Liver (tissue), 8 donors: ENCODE measurements at regions not wholly inside any gene's neighbourhood (a gene's known extent, or its start where the extent isn't known, plus 50 kb on each side); places are given as distances from the start of the nearest gene placed in this dataset.
A peak's percentile ranks its signal among the peaks of the same experiment; 100 is the strongest.

Experiments
- DNase-seq: peaks from one replicate; pipeline ENCODE4 v3.0.0-alpha.2; 2017; ENCODE audit warnings: low spot score
- H3K27ac ChIP-seq, 2 donors: one replicate each; pipeline ENCODE4 v1.7.0; 2013; ENCODE audit warnings: inconsistent platforms in 2 of 2, low read length in 2 of 2, control low read depth in 1 of 2, low read depth in 1 of 2, mild to moderate bottlenecking in 1 of 2
- H3K27me3 ChIP-seq, 4 donors: one replicate each; pipeline versions ENCODE4 v1.6.1 to v1.7.0; 2013; ENCODE audit warnings: low read length in 3 of 4, inconsistent platforms in 1 of 4, mild to moderate bottlenecking in 1 of 4, moderate library complexity in 1 of 4; ENCODE audit not compliant: control insufficient read depth in 4 of 4, insufficient read depth in 4 of 4
- H3K36me3 ChIP-seq, 4 donors: one replicate each; pipeline versions ENCODE4 v1.6.1 to v1.7.0; 2013; ENCODE audit warnings: low read length in 3 of 4, mild to moderate bottlenecking in 3 of 4, low read depth in 1 of 4, moderate library complexity in 1 of 4; ENCODE audit not compliant: control insufficient read depth in 4 of 4, insufficient read depth in 3 of 4
- H3K4me1 ChIP-seq, 4 donors: one replicate each; pipeline versions ENCODE4 v1.6.1 to v1.7.0; 2013; ENCODE audit warnings: low read length in 3 of 4, mild to moderate bottlenecking in 3 of 4, moderate library complexity in 1 of 4; ENCODE audit not compliant: control insufficient read depth in 4 of 4, insufficient read depth in 4 of 4
- H3K4me3 ChIP-seq, 3 donors: one replicate each; pipeline versions ENCODE4 v1.6.1 to v1.7.0; 2013; ENCODE audit warnings: low read length in 3 of 3, control low read depth in 1 of 3, low read depth in 1 of 3, mild to moderate bottlenecking in 1 of 3
- H3K9ac ChIP-seq, 2 donors: one replicate each; pipeline ENCODE4 v1.7.0; 2013; ENCODE audit warnings: low read length in 2 of 2, mild to moderate bottlenecking in 2 of 2, moderate library complexity in 2 of 2, control low read depth in 1 of 2, low read depth in 1 of 2
- H3K9me3 ChIP-seq, 4 donors: one replicate each; pipeline versions ENCODE4 v1.6.1 to v1.7.0; 2013; ENCODE audit warnings: low read length in 3 of 4; ENCODE audit not compliant: control insufficient read depth in 4 of 4
- FOXA1 ChIP-seq: IDR thresholded peaks from 2 replicates; pipeline ENCODE4 v1.6.1; 2016; ENCODE audit warnings: antibody characterized with exemption
- FOXA2 ChIP-seq: IDR thresholded peaks from 2 replicates; pipeline ENCODE4 v1.6.1; 2016; ENCODE audit warnings: antibody characterized with exemption
- GABPA ChIP-seq, 2 donors: IDR thresholded peaks in 1 of 2; conservative IDR thresholded peaks in 1 of 2; 2 replicates each; pipeline ENCODE4 v1.6.1; 2016; ENCODE audit warnings: antibody characterized with exemption in 2 of 2, mild to moderate bottlenecking in 1 of 2, moderate library complexity in 1 of 2
- HNF4A ChIP-seq, 2 donors: conservative IDR thresholded peaks; 2 replicates each; pipeline ENCODE4 v1.6.1; 2016; ENCODE audit warnings: antibody characterized with exemption in 2 of 2, mild to moderate bottlenecking in 2 of 2
- HNF4G ChIP-seq: IDR thresholded peaks from 2 replicates; pipeline ENCODE4 v1.6.1; 2016; ENCODE audit warnings: antibody characterized with exemption
- JUND ChIP-seq, 2 donors: IDR thresholded peaks; 2 replicates each; pipeline ENCODE4 v1.6.1; 2016; ENCODE audit warnings: antibody characterized with exemption in 2 of 2
- NR2F2 ChIP-seq: IDR thresholded peaks from 2 replicates; pipeline ENCODE4 v1.6.1; 2016; ENCODE audit warnings: antibody characterized with exemption
- RAD21 ChIP-seq, 2 donors: IDR thresholded peaks; 2 replicates each; pipeline ENCODE4 v1.6.1; 2016; ENCODE audit warnings: antibody characterized with exemption in 2 of 2, mild to moderate bottlenecking in 2 of 2
- RXRA ChIP-seq, 2 donors: IDR thresholded peaks; 2 replicates each; pipeline ENCODE4 v1.6.1; 2017 to 2018; ENCODE audit warnings: antibody characterized with exemption in 2 of 2, mild to moderate bottlenecking in 1 of 2
- SP1 ChIP-seq: IDR thresholded peaks from 2 replicates; pipeline ENCODE4 v1.6.1; 2018; ENCODE audit warnings: antibody characterized with exemption, mild to moderate bottlenecking
- YY1 ChIP-seq: IDR thresholded peaks from 2 replicates; pipeline ENCODE4 v1.6.1; 2016; ENCODE audit warnings: antibody characterized with exemption, mild to moderate bottlenecking
- WGBS: extraction: QIAGEN DNeasy Blood & Tissue Kit; methylation state at CpG from one replicate; pipeline ENCODE4 v1.1.7; 2013; 5-methylcytosine and 5-hydroxymethylcytosine counted together
- TF ChIP-seq, protein P1 (sequence below): IDR thresholded peaks from 2 replicates; pipeline ENCODE4 v1.6.1; 2016; ENCODE audit warnings: antibody characterized with exemption
- TF ChIP-seq, protein P2 (sequence below): IDR thresholded peaks from 2 replicates; pipeline ENCODE4 v1.6.1; 2016; ENCODE audit warnings: antibody characterized with exemption
- TF ChIP-seq, protein P3 (sequence below): IDR thresholded peaks from 2 replicates; pipeline ENCODE4 v1.6.1; 2016; ENCODE audit warnings: antibody characterized with exemption, mild to moderate bottlenecking
- TF ChIP-seq, protein P4 (sequence below): IDR thresholded peaks from 2 replicates; pipeline ENCODE4 v1.6.1; 2016; ENCODE audit warnings: antibody characterized with exemption
- TF ChIP-seq, protein P5 (sequence below): fragments of 150-350 bp; IDR thresholded peaks from 2 replicates; pipeline ENCODE4 v1.5.1; 2017; ENCODE audit warnings: improper control_type of control experiment, low read depth, low read length; ENCODE audit not compliant: missing input control
- donor health status: healthy.
- donor health status: healthy.
- donor health status: healthy.
- donor health status: healthy.
- donor health status: healthy.

DNA sequence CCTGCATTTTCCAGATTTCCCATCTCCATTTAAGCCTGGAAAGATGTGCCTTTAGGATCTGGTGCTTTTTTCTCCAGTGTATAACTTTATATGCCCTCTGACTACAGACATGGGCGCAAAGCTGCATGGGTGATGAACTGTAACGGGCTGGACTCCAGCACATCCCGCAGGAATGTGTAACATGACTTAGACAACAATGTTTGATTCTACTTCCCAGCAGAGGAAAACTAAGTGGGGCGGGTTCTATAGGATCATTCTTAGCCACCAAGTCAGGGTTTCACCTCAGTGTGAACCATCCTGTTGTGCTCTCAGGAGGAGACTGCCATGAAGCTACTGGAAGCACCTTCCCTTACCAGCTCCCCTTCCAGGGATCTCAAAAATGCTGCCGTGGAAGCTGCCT is 93.2 kb upstream of the SERP2 start:
- no peak for TF ChIP-seq NR2F2
- TF ChIP-seq, protein P1, sequence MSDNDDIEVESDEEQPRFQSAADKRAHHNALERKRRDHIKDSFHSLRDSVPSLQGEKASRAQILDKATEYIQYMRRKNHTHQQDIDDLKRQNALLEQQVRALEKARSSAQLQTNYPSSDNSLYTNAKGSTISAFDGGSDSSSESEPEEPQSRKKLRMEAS = no peak
- TF ChIP-seq, protein P2, sequence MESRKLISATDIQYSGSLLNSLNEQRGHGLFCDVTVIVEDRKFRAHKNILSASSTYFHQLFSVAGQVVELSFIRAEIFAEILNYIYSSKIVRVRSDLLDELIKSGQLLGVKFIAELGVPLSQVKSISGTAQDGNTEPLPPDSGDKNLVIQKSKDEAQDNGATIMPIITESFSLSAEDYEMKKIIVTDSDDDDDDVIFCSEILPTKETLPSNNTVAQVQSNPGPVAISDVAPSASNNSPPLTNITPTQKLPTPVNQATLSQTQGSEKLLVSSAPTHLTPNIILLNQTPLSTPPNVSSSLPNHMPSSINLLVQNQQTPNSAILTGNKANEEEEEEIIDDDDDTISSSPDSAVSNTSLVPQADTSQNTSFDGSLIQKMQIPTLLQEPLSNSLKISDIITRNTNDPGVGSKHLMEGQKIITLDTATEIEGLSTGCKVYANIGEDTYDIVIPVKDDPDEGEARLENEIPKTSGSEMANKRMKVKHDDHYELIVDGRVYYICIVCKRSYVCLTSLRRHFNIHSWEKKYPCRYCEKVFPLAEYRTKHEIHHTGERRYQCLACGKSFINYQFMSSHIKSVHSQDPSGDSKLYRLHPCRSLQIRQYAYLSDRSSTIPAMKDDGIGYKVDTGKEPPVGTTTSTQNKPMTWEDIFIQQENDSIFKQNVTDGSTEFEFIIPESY = no peak
- TF ChIP-seq JUND (IDR thresholded peaks at IDR 0.05) = no peak
- no peak for TF ChIP-seq FOXA1
- TF ChIP-seq SP1 = no peak
- TF ChIP-seq GABPA (IDR thresholded peaks at IDR 0.05 in 1 of 2, conservative IDR thresholded peaks at IDR 0.05 in 1 of 2) = no peak
- no peak for TF ChIP-seq FOXA2
- TF ChIP-seq, protein P3, sequence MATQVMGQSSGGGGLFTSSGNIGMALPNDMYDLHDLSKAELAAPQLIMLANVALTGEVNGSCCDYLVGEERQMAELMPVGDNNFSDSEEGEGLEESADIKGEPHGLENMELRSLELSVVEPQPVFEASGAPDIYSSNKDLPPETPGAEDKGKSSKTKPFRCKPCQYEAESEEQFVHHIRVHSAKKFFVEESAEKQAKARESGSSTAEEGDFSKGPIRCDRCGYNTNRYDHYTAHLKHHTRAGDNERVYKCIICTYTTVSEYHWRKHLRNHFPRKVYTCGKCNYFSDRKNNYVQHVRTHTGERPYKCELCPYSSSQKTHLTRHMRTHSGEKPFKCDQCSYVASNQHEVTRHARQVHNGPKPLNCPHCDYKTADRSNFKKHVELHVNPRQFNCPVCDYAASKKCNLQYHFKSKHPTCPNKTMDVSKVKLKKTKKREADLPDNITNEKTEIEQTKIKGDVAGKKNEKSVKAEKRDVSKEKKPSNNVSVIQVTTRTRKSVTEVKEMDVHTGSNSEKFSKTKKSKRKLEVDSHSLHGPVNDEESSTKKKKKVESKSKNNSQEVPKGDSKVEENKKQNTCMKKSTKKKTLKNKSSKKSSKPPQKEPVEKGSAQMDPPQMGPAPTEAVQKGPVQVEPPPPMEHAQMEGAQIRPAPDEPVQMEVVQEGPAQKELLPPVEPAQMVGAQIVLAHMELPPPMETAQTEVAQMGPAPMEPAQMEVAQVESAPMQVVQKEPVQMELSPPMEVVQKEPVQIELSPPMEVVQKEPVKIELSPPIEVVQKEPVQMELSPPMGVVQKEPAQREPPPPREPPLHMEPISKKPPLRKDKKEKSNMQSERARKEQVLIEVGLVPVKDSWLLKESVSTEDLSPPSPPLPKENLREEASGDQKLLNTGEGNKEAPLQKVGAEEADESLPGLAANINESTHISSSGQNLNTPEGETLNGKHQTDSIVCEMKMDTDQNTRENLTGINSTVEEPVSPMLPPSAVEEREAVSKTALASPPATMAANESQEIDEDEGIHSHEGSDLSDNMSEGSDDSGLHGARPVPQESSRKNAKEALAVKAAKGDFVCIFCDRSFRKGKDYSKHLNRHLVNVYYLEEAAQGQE = no peak
- no peak for TF ChIP-seq RAD21 (IDR thresholded peaks at IDR 0.05)
- no peaks in the 10 kb centered on the region for H3K27me3 ChIP-seq
- WGBS = 97% methylated on average over 5 of the region's 5 CpGs
- no peak overlapping the region for H3K9ac ChIP-seq
- no peak for DNase-seq
- peaks cover 12 to 29% (median 19%) of the 10 kb centered on the region in 4 donors for H3K4me1 ChIP-seq
- no peak overlapping the region for H3K4me3 ChIP-seq
- H3K36me3 ChIP-seq = no peaks in the 10 kb centered on the region
- H3K27ac ChIP-seq = no peak overlapping the region
- H3K9me3 ChIP-seq = no peaks in the 10 kb centered on the region

DNA sequence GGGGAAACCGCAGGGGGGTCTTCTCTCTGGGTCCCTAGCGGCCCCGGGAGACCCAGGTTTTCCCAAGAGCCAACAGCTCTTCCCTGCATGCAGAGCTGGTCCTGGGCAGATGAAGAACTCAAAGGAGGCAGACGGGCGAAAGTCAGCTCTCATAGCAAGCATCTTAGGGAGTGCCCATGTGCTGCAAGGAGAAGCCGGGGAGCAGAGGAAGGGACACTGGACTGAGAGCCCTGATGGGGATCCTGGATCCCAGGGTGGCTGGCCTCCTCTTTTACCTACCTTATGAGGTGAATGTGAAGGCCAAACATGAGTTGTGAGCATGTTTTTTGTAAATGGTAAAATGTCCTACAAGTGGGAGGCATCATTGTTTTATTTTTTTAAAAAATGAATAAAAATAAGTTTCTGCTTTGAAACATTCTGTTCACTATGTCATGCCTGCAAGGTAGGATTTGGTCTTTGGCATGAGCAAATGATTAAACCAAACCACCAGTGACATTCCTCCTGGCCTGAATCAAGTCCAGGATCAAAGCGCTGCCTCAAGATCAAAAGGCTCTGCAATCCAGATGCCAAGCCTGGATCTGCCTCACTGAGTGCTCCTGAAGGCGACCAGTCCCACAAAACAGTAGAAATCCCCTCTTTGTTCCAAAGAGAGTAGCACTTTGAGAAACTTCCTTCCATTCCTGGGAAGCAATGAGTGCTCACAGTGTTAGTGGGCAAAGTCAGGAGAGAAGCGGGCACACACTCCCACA is 92.2 kb upstream of the SERP2 start:
- Histone ChIP-seq H3K27ac (peak overlapping the region in 1 of 2 donors; percentile 15), H3K4me3 (no peak overlapping the region), H3K27me3 (no peaks in the 10 kb centered on the region), H3K4me1 (peaks cover 12 to 29% (median 19%) of the 10 kb centered on the region in 4 donors), H3K9ac (no peak overlapping the region), H3K9me3 (no peaks in the 10 kb centered on the region), H3K36me3 (no peaks in the 10 kb centered on the region)
- 73% methylated on average over 9 of the region's 9 CpGs for WGBS
- TF ChIP-seq RAD21 (IDR thresholded peaks at IDR 0.05) (peak; percentile 19 to 57), HNF4G (no peak), HNF4A (conservative IDR thresholded peaks at IDR 0.05) (peak; percentile 47 to 48), JUND (IDR thresholded peaks at IDR 0.05) (no peak), FOXA1 (no peak), FOXA2 (no peak), SP1 (no peak), RXRA (IDR thresholded peaks at IDR 0.05) (peak; percentile 6 to 45), NR2F2 (no peak), YY1 (no peak)
- TF ChIP-seq, protein P4, sequence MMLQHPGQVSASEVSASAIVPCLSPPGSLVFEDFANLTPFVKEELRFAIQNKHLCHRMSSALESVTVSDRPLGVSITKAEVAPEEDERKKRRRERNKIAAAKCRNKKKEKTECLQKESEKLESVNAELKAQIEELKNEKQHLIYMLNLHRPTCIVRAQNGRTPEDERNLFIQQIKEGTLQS = no peak
- TF ChIP-seq, protein P3 = no peak
- TF ChIP-seq, protein P5, sequence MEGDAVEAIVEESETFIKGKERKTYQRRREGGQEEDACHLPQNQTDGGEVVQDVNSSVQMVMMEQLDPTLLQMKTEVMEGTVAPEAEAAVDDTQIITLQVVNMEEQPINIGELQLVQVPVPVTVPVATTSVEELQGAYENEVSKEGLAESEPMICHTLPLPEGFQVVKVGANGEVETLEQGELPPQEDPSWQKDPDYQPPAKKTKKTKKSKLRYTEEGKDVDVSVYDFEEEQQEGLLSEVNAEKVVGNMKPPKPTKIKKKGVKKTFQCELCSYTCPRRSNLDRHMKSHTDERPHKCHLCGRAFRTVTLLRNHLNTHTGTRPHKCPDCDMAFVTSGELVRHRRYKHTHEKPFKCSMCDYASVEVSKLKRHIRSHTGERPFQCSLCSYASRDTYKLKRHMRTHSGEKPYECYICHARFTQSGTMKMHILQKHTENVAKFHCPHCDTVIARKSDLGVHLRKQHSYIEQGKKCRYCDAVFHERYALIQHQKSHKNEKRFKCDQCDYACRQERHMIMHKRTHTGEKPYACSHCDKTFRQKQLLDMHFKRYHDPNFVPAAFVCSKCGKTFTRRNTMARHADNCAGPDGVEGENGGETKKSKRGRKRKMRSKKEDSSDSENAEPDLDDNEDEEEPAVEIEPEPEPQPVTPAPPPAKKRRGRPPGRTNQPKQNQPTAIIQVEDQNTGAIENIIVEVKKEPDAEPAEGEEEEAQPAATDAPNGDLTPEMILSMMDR = no peak
- TF ChIP-seq, protein P1 = no peak
- no peak for DNase-seq
